GM23338 (cell line): ENCODE measurements at regions not wholly inside any gene's neighbourhood (a gene's known extent, or its start where the extent isn't known, plus 50 kb on each side); places are given as distances from the start of the nearest gene placed in this dataset.

ENCODE experiments used
- ATAC-seq: fragments of 200-7000 bp; cut with Tn5 transposase; 3 replicates; pipeline ENCODE4 v1.9.1; 2020
- DNase-seq: peaks from one replicate; pipeline ENCODE4 v3.0.0-alpha.2; 2015; ENCODE audit warnings: low spot score
- H2AFZ ChIP-seq: fragments of 200-600 bp; sonication (generic); 2 replicates; pipeline ENCODE4 v1.8.0; 2016; ENCODE audit warnings: antibody characterized with exemption, mild to moderate bottlenecking, moderate library complexity
- H3F3A ChIP-seq: fragments of 200-600 bp; sonication (generic); replicated peaks from 2 replicates; pipeline ENCODE4 v1.8.0; 2017; ENCODE audit warnings: antibody characterized with exemption, mixed run types, low read depth
- H3K27ac ChIP-seq: fragments of 200-600 bp; sonication (generic); 2 replicates; pipeline ENCODE4 v1.6.1; 2016; ENCODE audit warnings: low read depth
- H3K27me3 ChIP-seq: fragments of 200-600 bp; sonication (generic); 2 replicates; pipeline ENCODE4 v1.8.0; 2016; ENCODE audit warnings: mild to moderate bottlenecking, mixed run types, moderate library complexity; ENCODE audit not compliant: insufficient read depth
- H3K36me3 ChIP-seq: fragments of 200-600 bp; sonication (generic); 2 replicates; pipeline ENCODE4 v1.8.0; 2016; ENCODE audit warnings: mild to moderate bottlenecking; ENCODE audit not compliant: insufficient read depth
- H3K4me1 ChIP-seq: fragments of 200-600 bp; sonication (generic); 2 replicates; pipeline ENCODE4 v1.8.0; 2016; ENCODE audit warnings: mild to moderate bottlenecking, moderate library complexity; ENCODE audit not compliant: insufficient read depth
- H3K4me2 ChIP-seq: fragments of 200-600 bp; sonication (generic); 2 replicates; pipeline ENCODE4 v1.7.1; 2017; ENCODE audit warnings: mixed run types
- H3K4me3 ChIP-seq: fragments of 200-600 bp; sonication (generic); 2 replicates; pipeline ENCODE4 v1.6.1; 2016; ENCODE audit warnings: mixed run types
- H3K79me2 ChIP-seq: fragments of 200-600 bp; sonication (generic); replicated peaks from 2 replicates; pipeline ENCODE4 v1.8.0; 2017; ENCODE audit warnings: mild to moderate bottlenecking; ENCODE audit not compliant: insufficient read depth
- H3K9me2 ChIP-seq: fragments of 200-600 bp; sonication (generic); 2 replicates; pipeline ENCODE4 v1.8.0; 2017; ENCODE audit not compliant: insufficient read depth
- H4K20me1 ChIP-seq: fragments of 200-600 bp; sonication (generic); replicated peaks from 2 replicates; pipeline ENCODE4 v1.8.0; 2017; ENCODE audit warnings: mild to moderate bottlenecking; ENCODE audit not compliant: insufficient read depth
- H3K27ac Mint-ChIP-seq: 2 replicates; pipeline ENCODE4 v1.8.0; 2020; ENCODE audit warnings: inconsistent platforms, mild to moderate bottlenecking, moderate library complexity, mixed read lengths
- H3K27me3 Mint-ChIP-seq: 3 replicates; pipeline ENCODE4 v1.8.0; 2022; ENCODE audit warnings: low read depth, mild to moderate bottlenecking, moderate library complexity, mixed read lengths, inconsistent platforms; ENCODE audit not compliant: insufficient read depth, poor library complexity
- H3K36me3 Mint-ChIP-seq: 3 replicates; pipeline ENCODE4 v1.8.0; 2021; ENCODE audit warnings: low read depth, mild to moderate bottlenecking, inconsistent platforms, moderate library complexity, mixed read lengths
- H3K4me1 Mint-ChIP-seq: 3 replicates; pipeline ENCODE4 v1.8.0; 2020; ENCODE audit warnings: mild to moderate bottlenecking, inconsistent platforms, mixed read lengths
- H3K4me3 Mint-ChIP-seq: 3 replicates; pipeline ENCODE4 v1.8.0; 2021; ENCODE audit warnings: moderate library complexity, mild to moderate bottlenecking, inconsistent platforms, mixed read lengths
- H3K9me3 Mint-ChIP-seq: 3 replicates; pipeline ENCODE4 v1.8.0; 2020; ENCODE audit warnings: moderate library complexity, mild to moderate bottlenecking, inconsistent platforms, mixed read lengths
- CREB1 ChIP-seq: fragments of 250-450 bp; sonication (Bioruptor Pico); IDR thresholded peaks from 2 replicates; pipeline ENCODE4 v1.5.0; 2020; ENCODE audit warnings: low read depth, mild to moderate bottlenecking, moderate library complexity
- CTCF ChIP-seq, 2 experiments: fragments of 200-600 bp in 1 of 2; sonication (generic) in 1 of 2; conservative IDR thresholded peaks; 2 replicates each; pipeline versions ENCODE4 v1.5.1 to v1.6.1; 2016 to 2017; ENCODE audit warnings: antibody characterized with exemption in 2 of 2, low read depth in 2 of 2, mild to moderate bottlenecking in 2 of 2, moderate library complexity in 1 of 2
- EZH2phosphoT487 ChIP-seq: fragments of 200-600 bp; sonication (generic); IDR thresholded peaks from one replicate; pipeline ENCODE4 v1.8.1; 2018; ENCODE audit warnings: antibody characterized with exemption; ENCODE audit not compliant: unreplicated experiment
- JUNB ChIP-seq: IDR thresholded peaks from one replicate; pipeline ENCODE4 v1.6.1; 2016; ENCODE audit warnings: antibody characterized with exemption; ENCODE audit not compliant: unreplicated experiment
- NANOG ChIP-seq: IDR thresholded peaks from 2 replicates; pipeline ENCODE4 v1.6.1; 2016; ENCODE audit warnings: antibody characterized with exemption, borderline replicate concordance
- POLR2AphosphoS5 ChIP-seq: IDR thresholded peaks from 2 replicates; pipeline ENCODE4 v1.6.1; 2016; ENCODE audit warnings: antibody characterized with exemption, low read depth
- REST ChIP-seq: IDR thresholded peaks from one replicate; pipeline ENCODE4 v1.6.1; 2018; ENCODE audit warnings: antibody characterized with exemption; ENCODE audit not compliant: unreplicated experiment
- STAT1 ChIP-seq: IDR thresholded peaks from one replicate; pipeline ENCODE4 v1.6.1; 2016; ENCODE audit warnings: antibody characterized with exemption; ENCODE audit not compliant: unreplicated experiment
- ZNF114 ChIP-seq: fragments of 250-450 bp; sonication (Bioruptor Pico); IDR thresholded peaks from 2 replicates; pipeline ENCODE4 v1.5.0; 2020; ENCODE audit warnings: mild to moderate bottlenecking, moderate library complexity
- ZNF331 ChIP-seq: fragments of 250-450 bp; sonication (Bioruptor Pico); IDR thresholded peaks from 2 replicates; pipeline ENCODE4 v1.5.0; 2020; ENCODE audit warnings: low read depth, mild to moderate bottlenecking, moderate library complexity

- no peak for TF ChIP-seq CTCF (conservative IDR thresholded peaks at IDR 0.05; ENCODE audit: low read depth in 2 of 2)
Observed at GRCh38 chr2:142642650-142643049, 234.8 kb upstream of the KYNU start (continued).

- Mint-ChIP-seq H3K4me3 (no peak overlapping the region), H3K36me3 (peaks cover 4% of the 10 kb centered on the region; the same call in 1 of the 3 replicates), H3K27ac (no peak overlapping the region), H3K9me3 (peaks cover 10% of the 10 kb centered on the region; the same call in 1 of the 3 replicates), H3K27me3 (no peaks in the 10 kb centered on the region), H3K4me1 (peaks cover 6% of the 10 kb centered on the region; the same call in 1 of the 3 replicates)
- no peaks in the 10 kb centered on the region for H4K20me1 ChIP-seq
- ATAC-seq: no peak
- H3K4me3 ChIP-seq: no peak overlapping the region
- TF ChIP-seq POLR2AphosphoS5 (no peak), REST (no peak)
- no peaks in the 10 kb centered on the region for H3K27me3 ChIP-seq
- no peaks in the 10 kb centered on the region for H3K79me2 ChIP-seq
- H2AFZ ChIP-seq: no peak overlapping the region
- no peaks in the 10 kb centered on the region for H3K36me3 ChIP-seq
- H3K27ac ChIP-seq: no peak overlapping the region
- H3K4me1 ChIP-seq: no peaks in the 10 kb centered on the region
- DNase-seq: no peak
- no peaks in the 10 kb centered on the region for H3F3A ChIP-seq
- no peaks in the 10 kb centered on the region for H3K9me2 ChIP-seq
- H3K4me2 ChIP-seq: no peak overlapping the region
Observed at GRCh38 chr2:142629193-142629592, 248.3 kb upstream of the KYNU start.

- Mint-ChIP-seq H3K9me3 (no peaks in the 10 kb centered on the region), H3K4me1 (peaks cover 9% of the 10 kb centered on the region; the same call in 2 of the 3 replicates), H3K36me3 (no peaks in the 10 kb centered on the region), H3K27ac (no peak overlapping the region), H3K4me3 (no peak overlapping the region), H3K27me3 (no peaks in the 10 kb centered on the region)
- Histone ChIP-seq H3K27ac (no peak overlapping the region), H3K27me3 (no peaks in the 10 kb centered on the region), H3K79me2 (no peaks in the 10 kb centered on the region), H3K4me2 (no peak overlapping the region), H4K20me1 (no peaks in the 10 kb centered on the region), H3F3A (no peaks in the 10 kb centered on the region), H3K9me2 (no peaks in the 10 kb centered on the region), H2AFZ (no peak overlapping the region), H3K4me3 (no peak overlapping the region), H3K36me3 (no peaks in the 10 kb centered on the region), H3K4me1 (no peaks in the 10 kb centered on the region; the same call in 1 of the 2 replicates)
- DNase-seq: no peak
- no peak for ATAC-seq
- TF ChIP-seq CREB1 (CRISPR knock-in tag) (no peak), REST (no peak), ZNF114 (CRISPR knock-in tag) (no peak), JUNB (no peak), NANOG (no peak), ZNF331 (CRISPR knock-in tag) (no peak), EZH2phosphoT487 (no peak), STAT1 (no peak)
Observed at GRCh38 chr2:142621287-142621686, 256.2 kb upstream of the KYNU start.
